ENCODE measurements at regions not wholly inside any gene's neighbourhood (a gene's known extent, or its start where the extent isn't known, plus 50 kb on each side); places are given as distances from the start of the nearest gene placed in this dataset.

DNA sequence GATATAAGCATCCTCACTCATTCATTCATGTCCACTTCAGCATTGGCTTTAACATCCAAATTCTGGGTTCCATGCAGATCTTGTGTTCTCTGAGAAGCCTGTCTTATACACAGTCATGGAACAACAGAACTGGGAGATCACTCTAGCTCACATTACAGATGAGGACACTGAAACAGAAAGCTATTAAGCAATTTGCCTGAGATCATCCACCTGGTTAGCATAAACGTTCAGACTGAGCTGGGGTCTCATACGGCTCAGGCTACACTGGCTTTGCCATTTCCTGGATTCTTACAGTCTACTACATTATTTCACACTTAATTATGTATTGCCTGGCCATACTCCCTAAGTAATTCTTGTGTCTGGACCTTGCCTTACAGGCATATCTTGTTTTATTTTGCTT, 169.4 kb upstream of the FANCL start:
- Histone ChIP-seq H3K9me3 (peaks cover 0 to 3% (median 0%) of the 10 kb centered on the region in 11 donors), H3K27ac (no peak overlapping the region), H3K36me3 (no peaks in the 10 kb centered on the region), H3K27me3 (no peaks in the 10 kb centered on the region), H3K4me1 (no peaks in the 10 kb centered on the region), H3K4me3 (no peak overlapping the region)
- ATAC-seq (no peak), DNase-seq (no peak)
- 56 to 57% methylated on average over 2 of the region's 2 CpGs for WGBS, 2 donors
- TF ChIP-seq, protein P1, sequence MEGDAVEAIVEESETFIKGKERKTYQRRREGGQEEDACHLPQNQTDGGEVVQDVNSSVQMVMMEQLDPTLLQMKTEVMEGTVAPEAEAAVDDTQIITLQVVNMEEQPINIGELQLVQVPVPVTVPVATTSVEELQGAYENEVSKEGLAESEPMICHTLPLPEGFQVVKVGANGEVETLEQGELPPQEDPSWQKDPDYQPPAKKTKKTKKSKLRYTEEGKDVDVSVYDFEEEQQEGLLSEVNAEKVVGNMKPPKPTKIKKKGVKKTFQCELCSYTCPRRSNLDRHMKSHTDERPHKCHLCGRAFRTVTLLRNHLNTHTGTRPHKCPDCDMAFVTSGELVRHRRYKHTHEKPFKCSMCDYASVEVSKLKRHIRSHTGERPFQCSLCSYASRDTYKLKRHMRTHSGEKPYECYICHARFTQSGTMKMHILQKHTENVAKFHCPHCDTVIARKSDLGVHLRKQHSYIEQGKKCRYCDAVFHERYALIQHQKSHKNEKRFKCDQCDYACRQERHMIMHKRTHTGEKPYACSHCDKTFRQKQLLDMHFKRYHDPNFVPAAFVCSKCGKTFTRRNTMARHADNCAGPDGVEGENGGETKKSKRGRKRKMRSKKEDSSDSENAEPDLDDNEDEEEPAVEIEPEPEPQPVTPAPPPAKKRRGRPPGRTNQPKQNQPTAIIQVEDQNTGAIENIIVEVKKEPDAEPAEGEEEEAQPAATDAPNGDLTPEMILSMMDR (IDR thresholded peaks at IDR 0.05) = no peak
- intact Hi-C loops (cut with DNase I) = no loop called here

DNA sequence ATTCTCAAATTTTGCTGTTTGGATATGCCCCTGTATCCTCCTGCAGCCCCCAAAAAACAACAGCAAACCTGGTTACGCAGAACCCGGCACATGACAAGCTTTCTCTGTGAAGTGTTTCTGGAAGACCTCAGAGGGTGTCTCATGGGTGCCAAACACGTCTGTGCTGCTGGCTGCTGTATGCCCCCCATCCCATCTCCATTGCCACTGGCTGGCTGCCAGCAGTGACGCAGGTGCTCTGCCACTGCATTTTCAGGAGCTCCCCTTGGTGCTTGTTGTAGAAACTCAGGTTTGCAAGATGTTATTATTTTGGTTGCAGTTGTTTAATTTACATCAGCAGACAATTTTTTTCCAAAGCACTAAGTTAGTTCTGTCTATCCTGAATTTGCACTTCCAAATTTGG, 166.4 kb upstream of the FANCL start:
- 73 to 78% methylated on average over 4 of the region's 4 CpGs for WGBS, 2 donors
- intact Hi-C loops (cut with DNase I) = no loop called here
- Histone ChIP-seq H3K27me3 (no peaks in the 10 kb centered on the region), H3K36me3 (no peaks in the 10 kb centered on the region), H3K9me3 (peaks cover 0 to 3% (median 0%) of the 10 kb centered on the region in 11 donors), H3K27ac (no peak overlapping the region), H3K4me1 (no peaks in the 10 kb centered on the region), H3K4me3 (no peak overlapping the region)
- DNase-seq (no peak), ATAC-seq (no peak)
- TF ChIP-seq, protein P1 (IDR thresholded peaks at IDR 0.05) = no peak

DNA sequence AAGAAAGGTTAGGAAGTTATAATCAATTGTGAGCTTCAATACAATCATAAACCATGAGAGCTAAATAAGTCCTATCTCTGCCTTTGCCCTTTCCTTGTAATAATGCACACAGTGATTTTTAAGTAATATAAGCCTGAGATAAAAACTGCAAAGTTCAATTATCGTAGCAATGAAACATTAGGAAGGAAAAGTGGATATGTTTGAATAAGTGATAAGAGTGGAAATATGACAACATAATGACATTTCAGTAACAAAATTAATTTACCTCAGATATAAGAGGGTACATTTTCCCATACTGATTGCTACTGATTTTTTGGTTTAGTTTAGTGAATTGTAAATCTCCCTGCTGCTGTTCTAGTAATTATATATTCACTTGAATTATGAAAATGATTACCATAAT, 164.2 kb upstream of the FANCL start:
- no peak overlapping the region for H3K4me3 ChIP-seq
- no peaks in the 10 kb centered on the region for H3K4me1 ChIP-seq
- ATAC-seq (no peak), DNase-seq (no peak)
- WGBS, 2 donors = 59 to 75% methylated on average over 1 of the region's 1 CpG
- H3K36me3 ChIP-seq = no peaks in the 10 kb centered on the region
- TF ChIP-seq, protein P1 (IDR thresholded peaks at IDR 0.05) = no peak
- no peaks in the 10 kb centered on the region for H3K9me3 ChIP-seq
- H3K27me3 ChIP-seq = peaks cover 0 to 4% (median 0%) of the 10 kb centered on the region in 7 donors
- no peak overlapping the region for H3K27ac ChIP-seq
- intact Hi-C loops (cut with DNase I) = no loop called here

DNA sequence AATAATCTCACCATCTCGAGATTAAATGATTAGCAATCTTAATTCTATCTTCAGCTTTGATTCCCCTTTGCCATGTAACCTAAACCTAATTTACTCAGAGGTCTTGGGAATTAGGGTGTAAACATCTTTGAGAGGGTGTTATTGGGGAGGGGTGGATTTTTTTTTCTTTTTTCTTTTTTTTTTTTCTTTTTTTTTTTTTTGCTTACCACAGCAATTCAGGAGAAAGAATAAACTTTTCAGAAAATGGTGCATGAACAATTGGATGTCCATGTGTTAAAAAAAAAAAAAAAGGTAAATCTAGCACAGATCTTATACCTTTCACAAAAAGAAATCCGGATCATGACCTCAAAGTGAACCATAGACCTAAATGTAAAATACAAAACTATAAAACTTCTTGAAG, 160.8 kb upstream of the FANCL start:
- WGBS, 2 donors = 57 to 66% methylated on average over 2 of the region's 2 CpGs
- TF ChIP-seq, protein P1 (IDR thresholded peaks at IDR 0.05) = no peak
- no peaks in the 10 kb centered on the region for H3K4me1 ChIP-seq
- no peak for ATAC-seq
- no peaks in the 10 kb centered on the region for H3K36me3 ChIP-seq
- H3K4me3 ChIP-seq = no peak overlapping the region
- intact Hi-C loops (cut with DNase I) = no loop called here
- H3K9me3 ChIP-seq = no peaks in the 10 kb centered on the region
- H3K27me3 ChIP-seq = peaks cover 0 to 4% (median 0%) of the 10 kb centered on the region in 7 donors
- DNase-seq = no peak
- no peak overlapping the region for H3K27ac ChIP-seq

DNA sequence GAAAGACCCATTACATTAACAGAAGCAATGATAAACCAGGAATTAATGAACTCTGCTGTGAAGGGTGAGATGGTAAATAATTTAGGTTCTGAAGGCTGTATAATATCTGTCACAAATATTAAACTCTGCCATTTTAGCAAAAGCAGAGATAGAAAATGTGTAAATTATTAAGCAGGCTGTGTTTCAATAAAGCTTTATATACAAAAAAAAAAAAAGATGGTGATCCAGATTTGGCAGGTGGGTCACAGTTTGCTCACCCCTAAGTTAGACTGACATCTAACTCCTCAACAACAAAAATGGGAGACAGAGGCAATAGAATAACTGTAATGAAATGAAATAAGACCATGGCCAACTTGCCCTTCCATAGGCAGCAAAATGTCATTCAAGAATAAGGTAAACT, 157.3 kb upstream of the FANCL start:
- no peak overlapping the region for H3K27ac ChIP-seq
- no peaks in the 10 kb centered on the region for H3K36me3 ChIP-seq
- ATAC-seq (no peak), DNase-seq (no peak)
- H3K9me3 ChIP-seq = peaks cover 0 to 3% (median 0%) of the 10 kb centered on the region in 11 donors
- TF ChIP-seq, protein P1 (IDR thresholded peaks at IDR 0.05) = no peak
- intact Hi-C loops (cut with DNase I) = no loop called here
- H3K27me3 ChIP-seq = peaks cover 0 to 4% (median 0%) of the 10 kb centered on the region in 7 donors
- H3K4me3 ChIP-seq = no peak overlapping the region
- no peaks in the 10 kb centered on the region for H3K4me1 ChIP-seq

Data from heart right ventricle (tissue), 16 donors.